ENCODE measurements at regions not wholly inside any gene's neighbourhood (a gene's known extent, or its start where the extent isn't known, plus 50 kb on each side); places are given as distances from the start of the nearest gene placed in this dataset.
"Not testable (repeated sequence)": the region's sequence is repeated elsewhere in the genome, so short reads cannot be mapped to it uniquely, and the experiment has no call there.

- no peak for DNase-seq
- Mint-ChIP-seq H3K36me3 (ENCODE audit: unreplicated experiment) (no peaks in the 10 kb centered on the region), H3K27me3 (ENCODE audit: unreplicated experiment) (no peaks in the 10 kb centered on the region), H3K4me3 (ENCODE audit: unreplicated experiment) (no peak overlapping the region), H3K27ac (ENCODE audit: unreplicated experiment) (no peak overlapping the region), H3K9me3 (ENCODE audit: unreplicated experiment) (no peaks in the 10 kb centered on the region), H3K4me1 (ENCODE audit: low read depth, unreplicated experiment) (no peaks in the 10 kb centered on the region)
- no peak for TF ChIP-seq CTCF (IDR thresholded peaks at IDR 0.05; ENCODE audit: partially characterized antibody, unreplicated experiment)
Measured at GRCh38 chr2:78839259-78839658, 186.2 kb upstream of the REG3G start.

- H3K36me3 Mint-ChIP-seq (ENCODE audit: unreplicated experiment); H3K4me1 Mint-ChIP-seq (ENCODE audit: low read depth, unreplicated experiment); H3K9me3 Mint-ChIP-seq (ENCODE audit: unreplicated experiment); H3K27ac Mint-ChIP-seq (ENCODE audit: unreplicated experiment); DNase-seq; H3K4me3 Mint-ChIP-seq (ENCODE audit: unreplicated experiment); H3K27me3 Mint-ChIP-seq (ENCODE audit: unreplicated experiment): not testable (repeated sequence)
Measured at GRCh38 chr2:78840311-78840710, 185.2 kb upstream of the REG3G start.

GRCh38 chr2:78845664-78846185, 179.8 kb upstream of the REG3G start:
- H3K9me3 Mint-ChIP-seq (ENCODE audit: unreplicated experiment): no peaks in the 10 kb centered on the region
- H3K4me3 Mint-ChIP-seq (ENCODE audit: unreplicated experiment): no peak overlapping the region
- H3K27me3 Mint-ChIP-seq (ENCODE audit: unreplicated experiment): no peaks in the 10 kb centered on the region
- TF ChIP-seq CTCF (IDR thresholded peaks at IDR 0.05; ENCODE audit: partially characterized antibody, unreplicated experiment): no peak
- H3K36me3 Mint-ChIP-seq (ENCODE audit: unreplicated experiment): no peaks in the 10 kb centered on the region
- H3K4me1 Mint-ChIP-seq (ENCODE audit: low read depth, unreplicated experiment): no peaks in the 10 kb centered on the region
- no peak for DNase-seq
- no peak overlapping the region for H3K27ac Mint-ChIP-seq (ENCODE audit: unreplicated experiment)

GRCh38 chr2:78861546-78861945, 164.0 kb upstream of the REG3G start:
- Mint-ChIP-seq H3K4me3 (ENCODE audit: unreplicated experiment) (no peak overlapping the region), H3K4me1 (ENCODE audit: low read depth, unreplicated experiment) (no peaks in the 10 kb centered on the region), H3K36me3 (ENCODE audit: unreplicated experiment) (no peaks in the 10 kb centered on the region), H3K27ac (ENCODE audit: unreplicated experiment) (no peak overlapping the region), H3K27me3 (ENCODE audit: unreplicated experiment) (peaks cover 2% of the 10 kb centered on the region), H3K9me3 (ENCODE audit: unreplicated experiment) (no peaks in the 10 kb centered on the region)
- DNase-seq: no peak
- peak; percentile 85 for TF ChIP-seq CTCF (IDR thresholded peaks at IDR 0.05; ENCODE audit: partially characterized antibody, unreplicated experiment)

GRCh38 chr2:78864205-78864604, 161.3 kb upstream of the REG3G start:
- DNase-seq: no peak
- H3K9me3 Mint-ChIP-seq (ENCODE audit: unreplicated experiment): no peaks in the 10 kb centered on the region
- no peak for TF ChIP-seq CTCF (IDR thresholded peaks at IDR 0.05; ENCODE audit: partially characterized antibody, unreplicated experiment)
- H3K27me3 Mint-ChIP-seq (ENCODE audit: unreplicated experiment): peaks cover 2% of the 10 kb centered on the region
- no peaks in the 10 kb centered on the region for H3K4me1 Mint-ChIP-seq (ENCODE audit: low read depth, unreplicated experiment)
- H3K27ac Mint-ChIP-seq (ENCODE audit: unreplicated experiment): no peak overlapping the region
- no peaks in the 10 kb centered on the region for H3K36me3 Mint-ChIP-seq (ENCODE audit: unreplicated experiment)
- H3K4me3 Mint-ChIP-seq (ENCODE audit: unreplicated experiment): no peak overlapping the region

- peaks cover 2% of the 10 kb centered on the region for H3K27me3 Mint-ChIP-seq (ENCODE audit: unreplicated experiment)
- no peak overlapping the region for H3K4me3 Mint-ChIP-seq (ENCODE audit: unreplicated experiment)
- TF ChIP-seq CTCF (IDR thresholded peaks at IDR 0.05; ENCODE audit: partially characterized antibody, unreplicated experiment): no peak
Measured at GRCh38 chr2:78865667-78866066, 159.8 kb upstream of the REG3G start.

More at GRCh38 chr2:78865667-78866066, 159.8 kb upstream of the REG3G start:
- no peak for DNase-seq
- no peak overlapping the region for H3K27ac Mint-ChIP-seq (ENCODE audit: unreplicated experiment)
- H3K9me3 Mint-ChIP-seq (ENCODE audit: unreplicated experiment): no peaks in the 10 kb centered on the region
- H3K36me3 Mint-ChIP-seq (ENCODE audit: unreplicated experiment): no peaks in the 10 kb centered on the region
- H3K4me1 Mint-ChIP-seq (ENCODE audit: low read depth, unreplicated experiment): no peaks in the 10 kb centered on the region
